ENCODE measurements at regions not wholly inside any gene's neighbourhood (a gene's known extent, or its start where the extent isn't known, plus 50 kb on each side); places are given as distances from the start of the nearest gene placed in this dataset.
A peak's percentile ranks its signal among the peaks of the same experiment; 100 is the strongest.

- no peak for DNase-seq
- Histone ChIP-seq H3K36me3 (ENCODE audit: low read depth, missing control alignments) (no peaks in the 10 kb centered on the region), H3K27ac (no peak overlapping the region), H3K9me3 (no peaks in the 10 kb centered on the region), H3K4me3 (no peak overlapping the region), H3K4me1 (no peaks in the 10 kb centered on the region), H3K27me3 (no peaks in the 10 kb centered on the region)
- TF ChIP-seq CTCF (IDR thresholded peaks at IDR 0.05), result no peak
- TF ChIP-seq POLR2A (IDR thresholded peaks at IDR 0.05), result no peak
- intact Hi-C loops (cut with DNase I; ENCODE audit: low total_unique reads), result no loop called here
Observed at GRCh38 chr17:69950701-69951418, 124.2 kb upstream of the KCNJ16 start.

- no peak overlapping the region for H3K4me3 ChIP-seq
- WGBS, 2 donors, result 95 to 96% methylated on average over 3 of the region's 3 CpGs
- no peaks in the 10 kb centered on the region for H3K4me1 ChIP-seq
- no peak for DNase-seq
- H3K9me3 ChIP-seq, result no peaks in the 10 kb centered on the region
- no peak overlapping the region for H3K27ac ChIP-seq
- intact Hi-C loops (cut with DNase I; ENCODE audit: low total_unique reads), result no loop called here
- H3K36me3 ChIP-seq (ENCODE audit: low read depth, missing control alignments), result no peaks in the 10 kb centered on the region
- no peaks in the 10 kb centered on the region for H3K27me3 ChIP-seq
- TF ChIP-seq POLR2A (IDR thresholded peaks at IDR 0.05) (no peak), CTCF (IDR thresholded peaks at IDR 0.05) (no peak)
Observed at GRCh38 chr17:69954241-69954925, 120.6 kb upstream of the KCNJ16 start.

DNA sequence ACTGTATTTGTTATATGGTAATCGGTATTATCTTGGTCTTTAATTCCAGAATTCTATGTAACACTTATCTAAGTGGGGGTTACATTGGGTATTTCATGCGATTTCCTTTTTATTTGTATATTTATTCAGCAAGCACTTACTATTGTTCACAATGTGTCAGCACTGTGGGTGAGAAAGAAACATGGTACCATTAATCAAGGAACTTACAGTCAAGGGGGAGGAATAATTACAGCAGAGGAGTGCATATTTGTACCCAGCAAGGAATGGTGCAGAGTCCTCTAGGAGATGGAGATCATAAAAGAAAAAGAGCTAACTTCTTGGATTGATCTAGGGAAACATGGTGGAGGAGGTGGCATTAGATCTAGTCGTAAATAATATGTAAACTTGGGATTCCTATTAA, 117.0 kb upstream of the KCNJ16 start:
- Histone ChIP-seq H3K27ac (no peak overlapping the region), H3K27me3 (no peaks in the 10 kb centered on the region), H3K4me3 (no peak overlapping the region), H3K4me1 (peaks cover 3% of the 10 kb centered on the region), H3K36me3 (ENCODE audit: low read depth, missing control alignments) (no peaks in the 10 kb centered on the region), H3K9me3 (no peaks in the 10 kb centered on the region)
- intact Hi-C loops (cut with DNase I; ENCODE audit: low total_unique reads), result no loop called here
- WGBS, 2 donors, result 89 to 91% methylated on average over 3 of the region's 3 CpGs
- no peak for DNase-seq
- TF ChIP-seq POLR2A (IDR thresholded peaks at IDR 0.05), result no peak
- no peak for TF ChIP-seq CTCF (IDR thresholded peaks at IDR 0.05)

DNA sequence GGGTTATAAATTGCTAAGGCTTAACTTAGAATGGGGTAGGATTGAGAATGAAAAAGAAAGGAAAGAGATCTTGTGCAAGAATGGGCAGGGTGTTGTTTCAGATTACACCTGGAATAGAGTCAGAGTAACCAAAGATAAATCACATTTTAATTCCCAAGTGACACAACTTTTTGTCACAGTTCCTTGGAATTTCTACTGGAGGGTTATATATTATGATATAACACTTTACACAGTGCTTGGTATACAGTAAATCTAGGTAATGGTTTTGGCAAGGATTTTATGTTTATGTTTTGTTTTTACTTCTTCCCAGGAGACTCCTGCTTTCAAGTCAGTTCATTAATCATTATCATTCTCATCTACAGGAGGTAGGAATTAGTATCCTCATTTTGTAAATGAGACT, 115.7 kb upstream of the KCNJ16 start:
- Histone ChIP-seq H3K9me3 (no peaks in the 10 kb centered on the region), H3K4me3 (no peak overlapping the region), H3K36me3 (ENCODE audit: low read depth, missing control alignments) (no peaks in the 10 kb centered on the region), H3K27ac (no peak overlapping the region), H3K27me3 (no peaks in the 10 kb centered on the region), H3K4me1 (peaks cover 3% of the 10 kb centered on the region)
- no peak for DNase-seq
- TF ChIP-seq POLR2A (IDR thresholded peaks at IDR 0.05) (no peak), CTCF (IDR thresholded peaks at IDR 0.05) (no peak)
- intact Hi-C loops (cut with DNase I; ENCODE audit: low total_unique reads), result no loop called here

- Histone ChIP-seq H3K4me1 (peaks cover 3% of the 10 kb centered on the region), H3K9me3 (no peaks in the 10 kb centered on the region), H3K4me3 (no peak overlapping the region), H3K36me3 (ENCODE audit: low read depth, missing control alignments) (no peaks in the 10 kb centered on the region), H3K27ac (no peak overlapping the region), H3K27me3 (no peaks in the 10 kb centered on the region)
- intact Hi-C loops (cut with DNase I; ENCODE audit: low total_unique reads), result no loop called here
- TF ChIP-seq POLR2A (IDR thresholded peaks at IDR 0.05) (no peak), CTCF (IDR thresholded peaks at IDR 0.05) (no peak)
- peak; percentile 81 for DNase-seq
Observed at GRCh38 chr17:69960755-69961154, 114.3 kb upstream of the KCNJ16 start.

All from testis (tissue), 2 donors.